Cardiac muscle cell (in vitro differentiated cells and primary cell): ENCODE measurements at regions not wholly inside any gene's neighbourhood (a gene's known extent, or its start where the extent isn't known, plus 50 kb on each side); places are given as distances from the start of the nearest gene placed in this dataset.

Experiments used
- DNase-seq, 2 donors: peaks; one replicate each; pipeline versions ENCODE4 v3.0.0 to v3.0.0-alpha.2; 2010 to 2017; ENCODE audit warnings: low read depth in 1 of 2, low spot score in 1 of 2
- H3K27ac ChIP-seq: fragments of 200-600 bp; sonication (generic); 2 replicates; pipeline ENCODE4 v1.5.1; 2016
- H3K27me3 ChIP-seq: fragments of 200-600 bp; sonication (generic); 2 replicates; pipeline ENCODE4 v1.6.0; 2016; ENCODE audit warnings: control low read depth
- H3K36me3 ChIP-seq: fragments of 200-600 bp; sonication (generic); 2 replicates; pipeline ENCODE4 v1.5.1; 2016; ENCODE audit warnings: control low read depth
- H3K4me1 ChIP-seq: fragments of 200-600 bp; sonication (generic); 2 replicates; pipeline ENCODE4 v1.8.1; 2017; ENCODE audit warnings: low read depth, mild to moderate bottlenecking, mixed run types
- H3K4me3 ChIP-seq: fragments of 200-600 bp; sonication (generic); 2 replicates; pipeline ENCODE4 v1.5.1; 2016; ENCODE audit warnings: mild to moderate bottlenecking
- H3K9me3 ChIP-seq: fragments of 200-600 bp; sonication (generic); 2 replicates; pipeline ENCODE4 v1.5.1; 2017; ENCODE audit warnings: low read depth, mild to moderate bottlenecking, control low read depth
- CTCF ChIP-seq: IDR thresholded peaks from 2 replicates; pipeline ENCODE4 v1.5.1; 2012; ENCODE audit warnings: low read depth, mild to moderate bottlenecking, low read length

DNA sequence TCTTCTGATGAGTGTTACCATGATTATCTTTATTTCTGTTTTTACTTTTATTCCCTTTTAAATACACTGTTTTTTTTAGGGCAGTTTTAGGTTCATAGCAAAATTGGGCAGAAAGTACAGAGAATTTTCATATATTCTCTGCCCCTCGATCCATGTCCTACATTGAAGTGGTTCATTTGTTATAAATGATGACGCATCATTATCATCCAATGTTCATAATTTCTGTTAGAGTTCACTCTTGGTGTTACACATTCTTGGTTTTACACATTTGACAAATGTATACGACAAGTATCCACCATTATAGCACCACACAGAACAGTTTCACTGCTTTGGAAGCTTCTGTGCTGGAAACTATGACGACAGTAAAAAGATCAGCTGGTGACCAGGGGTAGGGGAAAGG, 578.1 kb upstream of the AADAT start:
- no peaks in the 10 kb centered on the region for H3K9me3 ChIP-seq
- no peak overlapping the region for H3K27ac ChIP-seq
- peaks cover 5% of the 10 kb centered on the region for H3K4me1 ChIP-seq
- no peaks in the 10 kb centered on the region for H3K36me3 ChIP-seq
- no peak overlapping the region for H3K4me3 ChIP-seq
- TF ChIP-seq CTCF = no peak
- no peak for DNase-seq
- H3K27me3 ChIP-seq = no peaks in the 10 kb centered on the region

DNA sequence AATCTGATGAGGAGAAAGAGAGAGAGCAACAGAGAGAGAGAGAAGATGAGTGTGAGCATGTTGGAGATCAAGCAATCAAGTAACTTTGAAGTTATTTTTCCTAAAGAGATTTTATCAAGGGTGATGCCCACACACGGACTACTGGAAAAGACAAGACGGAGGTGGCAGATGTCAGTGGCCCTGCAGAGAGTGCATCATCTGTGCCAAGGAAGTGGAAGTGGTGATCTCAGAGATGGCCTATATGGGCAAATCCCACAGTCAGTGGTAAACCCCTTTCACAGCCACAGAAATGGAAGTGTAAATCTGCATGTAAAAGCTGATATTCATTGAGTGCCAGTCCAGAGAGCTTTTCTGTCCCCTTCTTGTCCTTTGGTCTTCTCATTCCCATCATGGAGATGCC, 577.2 kb upstream of the AADAT start:
- Histone ChIP-seq H3K4me3 (no peak overlapping the region), H3K4me1 (no peaks in the 10 kb centered on the region), H3K27ac (no peak overlapping the region), H3K9me3 (no peaks in the 10 kb centered on the region), H3K27me3 (no peaks in the 10 kb centered on the region), H3K36me3 (no peaks in the 10 kb centered on the region)
- TF ChIP-seq CTCF = no peak
- no peak for DNase-seq

DNA sequence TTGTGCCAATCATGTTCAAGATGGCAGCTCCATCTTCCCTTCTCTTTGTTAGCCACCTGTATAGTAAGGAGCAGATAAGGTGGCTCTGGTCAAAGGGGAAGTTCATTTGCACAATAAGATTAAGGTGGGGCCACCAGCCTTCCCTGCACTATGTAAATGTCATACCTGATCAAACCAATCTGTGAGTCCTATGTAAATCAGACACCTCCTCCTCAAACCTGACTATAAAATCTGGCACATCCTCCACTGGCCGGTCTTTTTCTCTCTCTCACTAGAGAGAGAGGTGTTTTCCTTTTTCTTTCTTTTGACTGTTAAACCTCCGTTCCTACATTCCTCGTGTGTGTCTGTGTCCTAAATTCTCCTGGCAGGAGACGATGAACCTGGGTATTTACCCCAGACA, 572.5 kb upstream of the AADAT start:
- no peak overlapping the region for H3K27ac ChIP-seq
- no peak overlapping the region for H3K4me3 ChIP-seq
- no peaks in the 10 kb centered on the region for H3K4me1 ChIP-seq
- no peak for TF ChIP-seq CTCF
- no peak for DNase-seq
- H3K27me3 ChIP-seq = no peaks in the 10 kb centered on the region
- H3K36me3 ChIP-seq = no peaks in the 10 kb centered on the region
- no peaks in the 10 kb centered on the region for H3K9me3 ChIP-seq

- H3K9me3 ChIP-seq = no peaks in the 10 kb centered on the region
- no peaks in the 10 kb centered on the region for H3K36me3 ChIP-seq
- no peaks in the 10 kb centered on the region for H3K4me1 ChIP-seq
- TF ChIP-seq CTCF = no peak
- no peak overlapping the region for H3K4me3 ChIP-seq
- H3K27me3 ChIP-seq = no peaks in the 10 kb centered on the region
- no peak overlapping the region for H3K27ac ChIP-seq
- DNase-seq = no peak
Observed at GRCh38 chr4:170657761-170658160, 568.0 kb upstream of the AADAT start.

- DNase-seq = no peak
- H3K4me3 ChIP-seq = no peak overlapping the region
- no peaks in the 10 kb centered on the region for H3K9me3 ChIP-seq
- H3K27ac ChIP-seq = no peak overlapping the region
- no peaks in the 10 kb centered on the region for H3K27me3 ChIP-seq
- no peaks in the 10 kb centered on the region for H3K36me3 ChIP-seq
- TF ChIP-seq CTCF = no peak
- no peaks in the 10 kb centered on the region for H3K4me1 ChIP-seq
Observed at GRCh38 chr4:170656506-170656905, 566.8 kb upstream of the AADAT start.

- H3K27me3 ChIP-seq = no peaks in the 10 kb centered on the region
- no peak for DNase-seq
- H3K27ac ChIP-seq = no peak overlapping the region
- no peaks in the 10 kb centered on the region for H3K36me3 ChIP-seq
- no peaks in the 10 kb centered on the region for H3K9me3 ChIP-seq
- H3K4me1 ChIP-seq = no peaks in the 10 kb centered on the region
- no peak for TF ChIP-seq CTCF
- no peak overlapping the region for H3K4me3 ChIP-seq
Observed at GRCh38 chr4:170652571-170652970, 562.8 kb upstream of the AADAT start.
